Keratinocyte (primary cell): ENCODE measurements at regions not wholly inside any gene's neighbourhood (a gene's known extent, or its start where the extent isn't known, plus 50 kb on each side); places are given as distances from the start of the nearest gene placed in this dataset.

Experiments
- DNase-seq: peaks from one replicate; pipeline ENCODE4 v3.0.0-alpha.2; 2011; ENCODE audit warnings: low read depth, missing footprints, low spot score
- FAIRE-seq: peaks from 2 replicates; lab custom pipeline; 2011; peaks lifted over from hg19 to GRCh38; lab: Jason Lieb, UNC
- H2AFZ ChIP-seq: 2 replicates; pipeline ENCODE4 v1.6.0; 2012; ENCODE audit warnings: low read length, control low read depth, inconsistent platforms; ENCODE audit not compliant: control insufficient read depth
- H3K27ac ChIP-seq: 2 replicates; pipeline ENCODE4 v1.5.1; 2011; ENCODE audit warnings: low read length; ENCODE audit not compliant: control insufficient read depth, insufficient read depth
- H3K27me3 ChIP-seq: 3 replicates; pipeline ENCODE4 v1.6.0; 2011; ENCODE audit warnings: low read length; ENCODE audit not compliant: control insufficient read depth, insufficient read depth; ENCODE audit errors: extremely low read depth
- H3K36me3 ChIP-seq, 2 experiments: 2 replicates in 1 of 2; 3 replicates in 1 of 2; pipeline ENCODE4 v1.5.1; 2011; ENCODE audit warnings: low read length in 2 of 2, mild to moderate bottlenecking in 1 of 2; ENCODE audit not compliant: control insufficient read depth in 2 of 2, insufficient read depth in 2 of 2; ENCODE audit errors: extremely low read depth in 1 of 2
- H3K4me1 ChIP-seq: 3 replicates; pipeline ENCODE4 v1.5.1; 2011; ENCODE audit warnings: low read length; ENCODE audit not compliant: control insufficient read depth, insufficient read depth; ENCODE audit errors: extremely low read depth
- H3K4me2 ChIP-seq: 3 replicates; pipeline ENCODE4 v1.6.0; 2011; ENCODE audit warnings: low read depth, low read length; ENCODE audit not compliant: control insufficient read depth, insufficient read depth; ENCODE audit errors: extremely low read depth
- H3K4me3 ChIP-seq, 3 experiments: fragments of 200-600 bp in 1 of 3; sonication (generic) in 1 of 3; 2 replicates in 2 of 3; 3 replicates in 1 of 3; pipeline ENCODE4 v1.5.1; 2011 to 2016; ENCODE audit warnings: low read length in 3 of 3, mild to moderate bottlenecking in 3 of 3, control low read depth in 2 of 3, inconsistent platforms in 1 of 3, low read depth in 1 of 3, mixed read lengths in 1 of 3, mixed run types in 1 of 3, moderate library complexity in 1 of 3; ENCODE audit not compliant: control insufficient read depth in 2 of 3, insufficient read depth in 2 of 3; ENCODE audit errors: extremely low read depth in 1 of 3
- H3K79me2 ChIP-seq: 2 replicates; pipeline ENCODE4 v1.6.0; 2012; ENCODE audit warnings: low read length; ENCODE audit not compliant: control insufficient read depth, insufficient read depth
- H3K9ac ChIP-seq: 3 replicates; pipeline ENCODE4 v1.6.0; 2011; ENCODE audit warnings: low read length; ENCODE audit not compliant: control insufficient read depth, insufficient read depth; ENCODE audit errors: extremely low read depth
- H3K9me1 ChIP-seq: 3 replicates; pipeline ENCODE4 v1.6.0; 2011; ENCODE audit warnings: low read length; ENCODE audit not compliant: control insufficient read depth, insufficient read depth; ENCODE audit errors: extremely low read depth
- H3K9me3 ChIP-seq: 2 replicates; pipeline ENCODE4 v1.5.1; 2012; ENCODE audit warnings: low read depth, low read length; ENCODE audit not compliant: control insufficient read depth
- H4K20me1 ChIP-seq: 3 replicates; pipeline ENCODE4 v1.6.0; 2011; ENCODE audit warnings: low read length; ENCODE audit not compliant: control insufficient read depth, insufficient read depth; ENCODE audit errors: extremely low read depth
- CTCF ChIP-seq, 3 experiments: IDR thresholded peaks in 1 of 3; conservative IDR thresholded peaks in 1 of 3; optimal IDR thresholded peaks in 1 of 3; 2 replicates in 2 of 3; 3 replicates in 1 of 3; pipeline versions ENCODE3 to v1.5.1; 2011; ENCODE audit warnings: low read length in 3 of 3, mild to moderate bottlenecking in 3 of 3, moderate library complexity in 2 of 3, control low read depth in 1 of 3, inconsistent platforms in 1 of 3; ENCODE audit not compliant: insufficient read depth in 2 of 3; ENCODE audit errors: extremely low read depth in 1 of 3
- EZH2 ChIP-seq: IDR thresholded peaks from one replicate; pipeline ENCODE4 v1.6.1; 2012; ENCODE audit warnings: inconsistent platforms, mild to moderate bottlenecking, low read length, moderate library complexity
- dilution Hi-C: fragments of 300-500 bp; cut with MboI; formaldehyde crosslinking; loops from one replicate; pipeline ENCODE4 v1.7.0; 2020; ENCODE audit warnings: low sequenced_read_pairs; ENCODE audit not compliant: extremely low pct_ligation_motif_present

- H3K9me1 ChIP-seq: no peaks in the 10 kb centered on the region
- H3K9me3 ChIP-seq: no peaks in the 10 kb centered on the region
- no peaks in the 10 kb centered on the region for H3K27me3 ChIP-seq
- no peak overlapping the region for H3K4me2 ChIP-seq
- no peak overlapping the region for H3K9ac ChIP-seq
- H3K4me3 ChIP-seq: no peak overlapping the region
- no peaks in the 10 kb centered on the region for H3K4me1 ChIP-seq
- FAIRE-seq: no peak
- dilution Hi-C loops: no loop called here
- H3K79me2 ChIP-seq: no peaks in the 10 kb centered on the region
- no peak for DNase-seq
- H3K27ac ChIP-seq: no peak overlapping the region
- no peaks in the 10 kb centered on the region for H4K20me1 ChIP-seq
- H2AFZ ChIP-seq: no peak overlapping the region
- no peaks in the 10 kb centered on the region for H3K36me3 ChIP-seq
- TF ChIP-seq EZH2 (no peak), CTCF (optimal IDR thresholded peaks at IDR 0.05 in 1 of 3, IDR thresholded peaks at IDR 0.05 in 1 of 3, conservative IDR thresholded peaks at IDR 0.05 in 1 of 3; ENCODE audit: extremely low read depth in 1 of 3, insufficient read depth in 2 of 3, low read length in 3 of 3) (no peak)
Measured at GRCh38 chr6:140561701-140562100, 1187.3 kb upstream of the CITED2 start.

GRCh38 chr6:140560671-140561070, 1186.2 kb upstream of the CITED2 start:
- TF ChIP-seq CTCF (optimal IDR thresholded peaks at IDR 0.05 in 1 of 3, IDR thresholded peaks at IDR 0.05 in 1 of 3, conservative IDR thresholded peaks at IDR 0.05 in 1 of 3; ENCODE audit: extremely low read depth in 1 of 3, insufficient read depth in 2 of 3, low read length in 3 of 3) (no peak), EZH2 (no peak)
- Histone ChIP-seq H3K79me2 (no peaks in the 10 kb centered on the region), H3K27ac (no peak overlapping the region), H3K4me1 (no peaks in the 10 kb centered on the region), H2AFZ (no peak overlapping the region), H3K9ac (no peak overlapping the region), H3K4me3 (no peak overlapping the region), H4K20me1 (no peaks in the 10 kb centered on the region), H3K4me2 (no peak overlapping the region), H3K9me1 (no peaks in the 10 kb centered on the region), H3K36me3 (no peaks in the 10 kb centered on the region), H3K9me3 (no peaks in the 10 kb centered on the region), H3K27me3 (no peaks in the 10 kb centered on the region)
- dilution Hi-C loops: no loop called here
- no peak for FAIRE-seq
- DNase-seq: no peak
